GM19240 (cell line): ENCODE measurements at regions not wholly inside any gene's neighbourhood (a gene's known extent, or its start where the extent isn't known, plus 50 kb on each side); places are given as distances from the start of the nearest gene placed in this dataset.
"Not testable (repeated sequence)": the region's sequence is repeated elsewhere in the genome, so short reads cannot be mapped to it uniquely, and the experiment has no call there.

Experiments used
- DNase-seq: peaks from one replicate; pipeline ENCODE4 v3.0.0; 2011; ENCODE audit warnings: low spot score; ENCODE audit not compliant: insufficient read length

- DNase-seq = no peak
Measured at GRCh38 chr2:195470622-195471021, 186.4 kb upstream of the SLC39A10 start.

- DNase-seq = no peak
Measured at GRCh38 chr2:195468771-195469170, 188.3 kb upstream of the SLC39A10 start.

GRCh38 chr2:195466427-195466826 lies 190.6 kb upstream of the SLC39A10 start:
- no peak for DNase-seq

GRCh38 chr2:195461010-195461409 lies 196.0 kb upstream of the SLC39A10 start:
- no peak for DNase-seq

GRCh38 chr2:195458936-195459335 lies 198.1 kb upstream of the SLC39A10 start:
- no peak for DNase-seq

- no peak for DNase-seq
Measured at GRCh38 chr2:195457873-195458272, 199.2 kb upstream of the SLC39A10 start.

- no peak for DNase-seq
Measured at GRCh38 chr2:195456771-195457170, 200.3 kb upstream of the SLC39A10 start.

GRCh38 chr2:195451160-195451559 lies 205.9 kb upstream of the SLC39A10 start:
- DNase-seq = no peak

GRCh38 chr2:195450552-195451113 lies 206.4 kb upstream of the SLC39A10 start:
- no peak for DNase-seq

GRCh38 chr2:195447323-195447975 lies 209.6 kb upstream of the SLC39A10 start:
- no peak for DNase-seq

GRCh38 chr2:195445639-195446038 lies 211.4 kb upstream of the SLC39A10 start:
- no peak for DNase-seq

- DNase-seq = no peak
Measured at GRCh38 chr2:195443926-195444325, 213.1 kb upstream of the SLC39A10 start.

GRCh38 chr2:195442458-195443175 lies 214.4 kb upstream of the SLC39A10 start:
- DNase-seq = no peak

- no peak for DNase-seq
Measured at GRCh38 chr2:195438692-195439091, 218.3 kb upstream of the SLC39A10 start.

- no peak for DNase-seq
Measured at GRCh38 chr2:195437521-195437920, 219.5 kb upstream of the SLC39A10 start.

GRCh38 chr2:195434346-195434745 lies 222.7 kb upstream of the SLC39A10 start:
- no peak for DNase-seq

GRCh38 chr2:195433729-195434128 lies 223.3 kb upstream of the SLC39A10 start:
- DNase-seq = not testable (repeated sequence)

GRCh38 chr2:195428673-195429072 lies 228.4 kb upstream of the SLC39A10 start:
- DNase-seq = no peak

- no peak for DNase-seq
Measured at GRCh38 chr2:195425328-195425727, 231.7 kb upstream of the SLC39A10 start.

- no peak for DNase-seq
Measured at GRCh38 chr2:195419033-195419432, 238.0 kb upstream of the SLC39A10 start.

- DNase-seq = no peak
Measured at GRCh38 chr2:195414537-195415100, 242.4 kb upstream of the SLC39A10 start.

GRCh38 chr2:195413944-195414343 lies 243.1 kb upstream of the SLC39A10 start:
- DNase-seq = no peak
